Epithelial cell of esophagus (primary cell): ENCODE measurements at regions not wholly inside any gene's neighbourhood (a gene's known extent, or its start where the extent isn't known, plus 50 kb on each side); places are given as distances from the start of the nearest gene placed in this dataset.
"Not testable (repeated sequence)": the region's sequence is repeated elsewhere in the genome, so short reads cannot be mapped to it uniquely, and the experiment has no call there.

Experiments
- DNase-seq: peaks from one replicate; pipeline ENCODE4 v3.0.0; 2010; ENCODE audit warnings: low read depth
- H3K4me3 ChIP-seq: 2 replicates; pipeline ENCODE4 v1.5.1; 2011; ENCODE audit warnings: mild to moderate bottlenecking, low read length, control low read depth
- TF ChIP-seq, protein P1 (sequence below): IDR thresholded peaks from 2 replicates; pipeline ENCODE4 v1.5.1; 2011; ENCODE audit warnings: low read depth, mild to moderate bottlenecking, low read length, control low read depth, inconsistent platforms; ENCODE audit not compliant: insufficient read depth; ENCODE audit errors: missing control alignments

DNA sequence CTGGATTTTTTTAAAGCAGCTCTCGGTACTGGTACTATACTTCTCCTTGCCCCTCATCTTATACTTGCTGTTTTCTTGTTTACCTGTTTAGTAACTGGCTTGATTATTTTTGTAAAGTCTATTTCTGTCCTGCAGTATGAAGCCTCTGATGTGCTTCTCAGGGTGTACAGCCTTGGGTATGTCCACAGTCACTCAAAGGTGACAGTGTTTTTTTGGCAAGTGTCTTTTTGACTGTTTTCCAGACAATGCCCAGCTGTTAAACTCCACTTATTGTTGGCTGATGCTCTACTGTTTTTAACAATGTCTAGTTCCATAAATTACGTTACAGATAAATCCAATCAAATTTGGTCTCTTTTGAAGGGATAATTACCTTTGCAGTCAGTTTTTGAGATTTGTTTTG, 475.2 kb downstream of the JRKL start:
- H3K4me3 ChIP-seq: no peak overlapping the region
- no peak for DNase-seq
- TF ChIP-seq, protein P1, sequence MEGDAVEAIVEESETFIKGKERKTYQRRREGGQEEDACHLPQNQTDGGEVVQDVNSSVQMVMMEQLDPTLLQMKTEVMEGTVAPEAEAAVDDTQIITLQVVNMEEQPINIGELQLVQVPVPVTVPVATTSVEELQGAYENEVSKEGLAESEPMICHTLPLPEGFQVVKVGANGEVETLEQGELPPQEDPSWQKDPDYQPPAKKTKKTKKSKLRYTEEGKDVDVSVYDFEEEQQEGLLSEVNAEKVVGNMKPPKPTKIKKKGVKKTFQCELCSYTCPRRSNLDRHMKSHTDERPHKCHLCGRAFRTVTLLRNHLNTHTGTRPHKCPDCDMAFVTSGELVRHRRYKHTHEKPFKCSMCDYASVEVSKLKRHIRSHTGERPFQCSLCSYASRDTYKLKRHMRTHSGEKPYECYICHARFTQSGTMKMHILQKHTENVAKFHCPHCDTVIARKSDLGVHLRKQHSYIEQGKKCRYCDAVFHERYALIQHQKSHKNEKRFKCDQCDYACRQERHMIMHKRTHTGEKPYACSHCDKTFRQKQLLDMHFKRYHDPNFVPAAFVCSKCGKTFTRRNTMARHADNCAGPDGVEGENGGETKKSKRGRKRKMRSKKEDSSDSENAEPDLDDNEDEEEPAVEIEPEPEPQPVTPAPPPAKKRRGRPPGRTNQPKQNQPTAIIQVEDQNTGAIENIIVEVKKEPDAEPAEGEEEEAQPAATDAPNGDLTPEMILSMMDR: no peak

DNA sequence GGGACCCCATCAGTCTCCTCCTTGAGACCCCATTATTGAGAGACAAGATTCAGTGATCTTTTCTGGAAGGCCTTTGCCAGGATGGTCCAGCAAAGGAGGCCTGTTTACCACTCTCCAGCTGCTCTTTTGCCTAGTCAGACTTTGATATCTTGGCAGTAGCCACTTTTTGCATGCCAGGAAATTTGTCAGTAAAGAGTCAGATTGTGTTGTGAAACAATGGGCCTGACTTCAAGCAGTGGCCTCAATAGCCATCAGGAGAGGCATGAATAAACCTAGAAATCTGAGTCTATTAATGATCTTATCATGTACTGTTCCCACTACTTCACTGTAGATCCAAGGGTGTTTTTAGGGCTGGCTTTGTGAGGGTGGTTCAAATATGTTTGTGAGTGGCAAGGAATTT, 479.4 kb downstream of the JRKL start:
- TF ChIP-seq, protein P1: no peak
- no peak overlapping the region for H3K4me3 ChIP-seq
- peak; percentile 54 for DNase-seq

DNA sequence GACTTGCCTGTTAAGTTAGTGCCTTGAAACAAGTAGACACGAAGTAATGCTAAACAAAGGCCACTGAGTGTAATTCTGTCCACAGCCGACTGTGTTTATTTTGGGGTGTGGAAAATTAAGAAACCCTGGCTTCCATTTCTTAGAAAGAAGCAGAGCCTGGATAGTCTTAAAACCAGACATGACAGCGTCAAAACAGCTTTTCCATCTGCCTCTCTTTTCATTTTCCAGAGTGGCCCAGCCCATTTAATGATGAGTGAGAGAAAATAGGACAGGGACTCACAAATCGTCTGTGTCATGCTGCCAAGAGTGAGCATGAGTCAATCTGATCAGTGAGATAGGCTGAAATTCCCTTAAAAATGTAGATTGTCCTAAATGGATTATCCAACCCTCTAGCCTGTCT, 485.9 kb downstream of the JRKL start:
- DNase-seq: no peak
- TF ChIP-seq, protein P1: no peak
- no peak overlapping the region for H3K4me3 ChIP-seq

DNA sequence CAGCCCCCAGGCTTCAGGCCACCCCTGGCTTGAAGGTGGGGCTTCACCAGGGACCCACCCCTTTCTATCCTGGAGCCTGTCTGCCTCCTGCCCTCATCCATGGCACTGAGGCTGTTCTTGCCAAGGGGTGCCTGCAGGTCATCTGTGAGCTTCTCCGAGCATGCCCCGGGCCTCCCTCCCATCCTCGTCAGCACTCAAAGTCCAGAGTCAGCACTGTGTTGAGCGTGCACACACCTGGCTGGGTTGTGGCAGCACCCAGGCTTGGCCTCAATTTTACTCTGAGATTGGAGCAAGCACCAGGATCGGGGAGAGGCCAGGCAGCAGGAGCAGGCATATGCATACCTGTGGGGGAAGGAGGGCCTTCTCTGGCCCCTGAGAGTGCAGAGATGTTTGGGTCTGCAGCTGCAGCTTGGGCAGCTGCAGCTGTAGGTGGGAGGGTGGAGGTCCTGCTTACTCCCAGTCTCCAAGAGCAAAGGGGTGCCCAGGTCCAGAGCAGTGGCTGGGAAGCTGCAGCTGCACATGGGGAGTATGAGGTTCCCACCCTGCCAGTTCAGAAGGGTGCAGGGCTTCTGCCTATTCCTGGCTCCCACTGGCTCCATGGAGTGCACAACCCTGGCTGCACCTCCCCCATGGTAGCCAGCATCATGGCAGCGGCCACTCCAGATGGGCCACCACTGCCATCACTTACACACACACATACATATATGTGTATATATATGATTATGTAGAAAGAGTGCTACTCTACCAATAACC, 488.7 kb downstream of the JRKL start:
- no peak for DNase-seq
- H3K4me3 ChIP-seq: no peak overlapping the region
- TF ChIP-seq, protein P1: no peak

DNA sequence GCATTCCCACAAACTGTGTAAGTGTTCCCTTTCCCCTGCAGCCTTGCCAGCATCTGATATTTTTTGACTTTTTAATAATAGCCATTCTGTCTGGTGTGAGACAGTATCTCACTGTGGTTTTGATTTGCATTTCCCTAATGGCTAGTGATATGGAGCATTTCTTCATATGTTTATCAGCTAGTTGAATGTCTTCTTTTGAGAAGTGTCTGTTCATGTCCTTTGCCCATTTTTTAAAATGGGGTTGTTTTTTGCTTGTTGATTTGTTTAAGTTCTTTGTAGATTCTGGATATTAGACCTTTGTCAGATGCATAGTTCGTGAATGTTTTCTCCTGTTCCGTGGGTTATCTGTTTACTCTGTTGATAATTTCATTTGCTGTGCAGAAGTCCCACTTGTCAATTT, 492.8 kb downstream of the JRKL start:
- DNase-seq, H3K4me3 ChIP-seq: not testable (repeated sequence)

DNA sequence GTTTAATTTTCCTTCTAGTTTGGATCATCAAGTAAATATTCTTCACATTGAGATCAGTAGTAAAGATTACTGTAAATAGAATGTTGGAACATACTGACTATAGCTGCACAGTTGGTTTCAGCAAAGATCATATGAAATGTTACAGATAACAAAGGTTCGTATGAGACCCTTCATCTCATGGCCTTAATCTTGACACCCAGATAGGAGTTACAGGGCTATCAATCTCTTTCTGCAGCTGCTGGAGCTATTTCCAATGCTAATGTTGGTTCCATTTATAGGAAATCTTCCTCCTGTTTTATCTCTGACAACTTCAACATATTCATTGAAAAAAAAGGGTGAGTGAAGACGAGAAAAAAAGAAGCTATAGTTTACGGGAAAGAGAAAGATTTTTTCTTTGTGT, 495.6 kb downstream of the JRKL start:
- H3K4me3 ChIP-seq: no peak overlapping the region
- DNase-seq: no peak
- TF ChIP-seq, protein P1: no peak

DNA sequence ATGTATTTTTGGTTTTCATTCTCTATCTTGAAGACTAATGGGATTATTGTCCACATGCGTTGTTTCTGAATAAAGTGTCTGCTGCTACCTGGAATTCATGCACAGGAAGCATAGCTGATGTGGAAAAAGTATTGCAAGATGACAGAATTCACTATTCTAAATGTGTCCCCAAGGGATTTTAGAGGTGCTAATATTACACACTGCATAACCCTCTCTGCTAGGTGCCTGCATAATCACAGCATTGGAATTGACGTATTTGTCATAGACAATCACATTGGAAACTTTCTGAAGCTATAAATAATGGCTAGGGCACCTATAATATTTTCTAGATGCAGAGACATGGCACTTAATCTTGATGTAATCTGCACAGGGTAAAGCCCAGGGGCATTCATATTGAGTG, 496.1 kb downstream of the JRKL start:
- H3K4me3 ChIP-seq: no peak overlapping the region
- DNase-seq: no peak
- TF ChIP-seq, protein P1: no peak

DNA sequence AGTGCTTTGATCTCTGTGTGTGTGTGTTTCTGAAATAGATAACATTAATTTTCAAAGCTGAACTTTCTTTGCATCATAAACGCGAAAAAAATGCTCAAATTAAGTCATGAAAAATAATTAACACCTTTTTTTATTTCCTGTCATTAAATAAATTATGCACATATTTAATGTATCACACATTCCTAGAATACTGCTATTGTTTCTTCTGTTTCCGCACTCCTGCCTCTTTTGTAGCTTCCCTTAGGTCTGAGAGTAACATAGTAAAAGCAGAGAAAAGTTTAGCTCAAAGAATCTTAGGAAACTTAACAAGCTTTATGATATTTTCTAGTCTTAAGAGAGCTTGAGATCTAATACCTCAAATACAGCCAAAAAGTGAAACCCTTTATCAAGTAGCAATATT, 504.2 kb downstream of the JRKL start:
- TF ChIP-seq, protein P1: no peak
- DNase-seq: no peak
- no peak overlapping the region for H3K4me3 ChIP-seq
